Testis (tissue), 2 donors: ENCODE measurements at regions not wholly inside any gene's neighbourhood (a gene's known extent, or its start where the extent isn't known, plus 50 kb on each side); places are given as distances from the start of the nearest gene placed in this dataset.

ENCODE experiments used
- DNase-seq: peaks from one replicate; pipeline ENCODE4 v3.0.0-alpha.2; 2019
- H3K27ac ChIP-seq, 2 donors: fragments of 200-600 bp; sonication (generic); one replicate each; pipeline ENCODE4 v1.5.1; 2019
- H3K27me3 ChIP-seq: fragments of 200-600 bp; sonication (generic); one replicate; pipeline ENCODE4 v1.5.1; 2019
- H3K36me3 ChIP-seq: fragments of 200-600 bp; sonication (generic); one replicate; pipeline ENCODE4 v1.5.1; 2017; ENCODE audit warnings: low read depth; ENCODE audit errors: missing control alignments
- H3K4me1 ChIP-seq: fragments of 200-600 bp; sonication (generic); one replicate; pipeline ENCODE4 v1.5.1; 2019
- H3K4me3 ChIP-seq, 2 donors: fragments of 200-600 bp; sonication (generic); one replicate each; pipeline ENCODE4 v1.5.1; 2017 to 2019
- H3K9me3 ChIP-seq: fragments of 200-600 bp; sonication (generic); one replicate; pipeline ENCODE4 v1.5.1; 2017
- CTCF ChIP-seq, 3 experiments: fragments of 450-650 bp in 2 of 3; fragments of 200-600 bp in 1 of 3; sonication (generic) in 1 of 3; IDR thresholded peaks; one replicate each; pipeline ENCODE4 v1.5.1; 2016 to 2019; ENCODE audit warnings: antibody characterized with exemption in 3 of 3, mild to moderate bottlenecking in 2 of 3, moderate library complexity in 1 of 3
- POLR2A ChIP-seq: fragments of 450-650 bp; IDR thresholded peaks from one replicate; pipeline ENCODE4 v1.6.1; 2017; ENCODE audit warnings: antibody characterized with exemption, mild to moderate bottlenecking, moderate library complexity
- WGBS, 2 donors: methylation state at CpG; one replicate each; pipeline ENCODE4 v1.1.5; 2018; 5-methylcytosine and 5-hydroxymethylcytosine counted together
- intact Hi-C: fragments of 100-400 bp; cut with DNase I; formaldehyde crosslinking; loops from one replicate; pipeline ENCODE4 v1.15.1; 2023; ENCODE audit warnings: low total_unique reads

- peaks cover 6% of the 10 kb centered on the region for H3K4me1 ChIP-seq
- DNase-seq = no peak
- TF ChIP-seq CTCF (IDR thresholded peaks at IDR 0.05) (no peak), POLR2A (no peak)
- 42 to 56% methylated on average over 18 of the region's 18 CpGs for WGBS, 2 donors
- H3K9me3 ChIP-seq = no peaks in the 10 kb centered on the region
- H3K36me3 ChIP-seq = no peaks in the 10 kb centered on the region
- H3K27me3 ChIP-seq = no peaks in the 10 kb centered on the region
- H3K4me3 ChIP-seq = no peak overlapping the region
- intact Hi-C loops = no loop called here
- H3K27ac ChIP-seq = no peak overlapping the region
Observed at GRCh38 chr5:174337276-174338184, 292.0 kb downstream of the NSG2 start.

- Histone ChIP-seq H3K4me3 (no peak overlapping the region), H3K9me3 (no peaks in the 10 kb centered on the region), H3K27me3 (no peaks in the 10 kb centered on the region), H3K4me1 (peaks cover 6% of the 10 kb centered on the region), H3K27ac (no peak overlapping the region), H3K36me3 (no peaks in the 10 kb centered on the region)
- intact Hi-C loops = no loop called here
- TF ChIP-seq POLR2A = no peak
- TF ChIP-seq CTCF (IDR thresholded peaks at IDR 0.05) = no peak
- peak; percentile 63 for DNase-seq
- WGBS, 2 donors = 34 to 39% methylated on average over 13 of the region's 13 CpGs
Observed at GRCh38 chr5:174338185-174339010, 292.9 kb downstream of the NSG2 start.

- TF ChIP-seq CTCF (IDR thresholded peaks at IDR 0.05) (no peak), POLR2A (no peak)
- no peak for DNase-seq
- H3K36me3 ChIP-seq = no peaks in the 10 kb centered on the region
- intact Hi-C loops = no loop called here
- no peak overlapping the region for H3K4me3 ChIP-seq
- H3K9me3 ChIP-seq = no peaks in the 10 kb centered on the region
- H3K27ac ChIP-seq = no peak overlapping the region
- WGBS, 2 donors = 90 to 94% methylated on average over 3 to 4 of the region's 4 CpGs
- H3K4me1 ChIP-seq = peaks cover 6% of the 10 kb centered on the region
- H3K27me3 ChIP-seq = no peaks in the 10 kb centered on the region
Observed at GRCh38 chr5:174339130-174339529, 293.6 kb downstream of the NSG2 start.

DNA sequence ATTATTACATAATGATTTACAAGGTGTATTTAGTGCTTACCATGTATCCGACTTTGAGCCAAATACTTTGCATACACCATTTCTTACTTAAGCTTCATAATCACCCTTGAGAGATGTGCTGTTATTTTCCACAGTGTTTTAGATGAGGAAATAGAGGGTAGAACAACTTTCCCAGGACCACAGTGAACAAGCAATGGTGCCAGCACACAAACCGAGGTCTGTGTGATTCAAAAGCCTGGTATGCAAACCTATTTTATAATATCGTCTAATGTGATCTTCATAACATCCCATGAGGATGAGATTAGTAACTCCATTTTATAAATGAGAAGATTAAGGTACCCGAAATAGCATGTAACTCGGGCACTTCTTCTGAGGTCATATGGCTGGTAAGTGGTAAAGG lies 294.7 kb downstream of the NSG2 start:
- no peak for DNase-seq
- Histone ChIP-seq H3K36me3 (no peaks in the 10 kb centered on the region), H3K9me3 (no peaks in the 10 kb centered on the region), H3K4me1 (peaks cover 6% of the 10 kb centered on the region), H3K27me3 (no peaks in the 10 kb centered on the region), H3K27ac (no peak overlapping the region), H3K4me3 (no peak overlapping the region)
- 80 to 89% methylated on average over 5 of the region's 5 CpGs for WGBS, 2 donors
- intact Hi-C loops = no loop called here
- TF ChIP-seq CTCF (IDR thresholded peaks at IDR 0.05) (no peak), POLR2A (no peak)
